ENCODE measurements at regions not wholly inside any gene's neighbourhood (a gene's known extent, or its start where the extent isn't known, plus 50 kb on each side); places are given as distances from the start of the nearest gene placed in this dataset.

- H3K27me3 Mint-ChIP-seq = peaks cover 12% of the 10 kb centered on the region
- no peaks in the 10 kb centered on the region for H3K36me3 Mint-ChIP-seq (ENCODE audit: insufficient read depth)
- peaks cover 9% of the 10 kb centered on the region for H3K9me3 Mint-ChIP-seq (ENCODE audit: low read depth)
- H3K4me3 Mint-ChIP-seq (ENCODE audit: low read depth) = no peak overlapping the region
- H3K4me1 Mint-ChIP-seq (ENCODE audit: low read depth) = peaks cover 6% of the 10 kb centered on the region
- no peak for DNase-seq (ENCODE audit: low spot score, unreplicated experiment)
- H3K27ac Mint-ChIP-seq = no peak overlapping the region
- TF ChIP-seq CTCF (IDR thresholded peaks at IDR 0.05; ENCODE audit: unreplicated experiment) = no peak
Measured at GRCh38 chrX:39577985-39578869, 519.5 kb downstream of the BCOR start.

- Mint-ChIP-seq H3K4me3 (ENCODE audit: low read depth) (no peak overlapping the region), H3K27ac (no peak overlapping the region), H3K9me3 (ENCODE audit: low read depth) (peaks cover 12% of the 10 kb centered on the region), H3K4me1 (ENCODE audit: low read depth) (peaks cover 6% of the 10 kb centered on the region), H3K27me3 (peaks cover 12% of the 10 kb centered on the region), H3K36me3 (ENCODE audit: insufficient read depth) (no peaks in the 10 kb centered on the region)
- no peak for TF ChIP-seq CTCF (IDR thresholded peaks at IDR 0.05; ENCODE audit: unreplicated experiment)
- no peak for DNase-seq (ENCODE audit: low spot score, unreplicated experiment)
Measured at GRCh38 chrX:39580043-39580442, 517.7 kb downstream of the BCOR start.

DNA sequence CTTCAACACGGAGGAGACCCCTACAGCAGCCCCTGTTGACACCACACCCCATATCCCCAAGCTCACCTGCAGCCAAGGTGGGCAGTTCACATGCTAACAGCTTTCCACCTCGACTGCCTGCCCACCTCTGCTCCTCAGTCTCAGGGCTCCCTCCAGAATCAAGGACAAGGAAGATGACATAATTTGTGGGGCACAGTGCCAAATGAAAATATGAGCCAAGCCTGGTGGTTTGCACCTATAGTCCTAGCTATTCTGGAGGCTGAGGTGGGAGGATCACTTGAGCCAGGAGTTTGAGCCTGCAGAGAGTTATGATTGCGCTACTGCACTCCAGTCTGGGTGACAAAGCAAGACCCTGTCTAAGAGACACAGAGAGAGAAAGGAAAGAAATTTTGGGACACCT, 516.3 kb downstream of the BCOR start:
- Mint-ChIP-seq H3K27me3 (peaks cover 12% of the 10 kb centered on the region), H3K4me3 (ENCODE audit: low read depth) (no peak overlapping the region), H3K4me1 (ENCODE audit: low read depth) (peaks cover 6% of the 10 kb centered on the region), H3K9me3 (ENCODE audit: low read depth) (peaks cover 12% of the 10 kb centered on the region), H3K36me3 (ENCODE audit: insufficient read depth) (no peaks in the 10 kb centered on the region), H3K27ac (no peak overlapping the region)
- TF ChIP-seq CTCF (IDR thresholded peaks at IDR 0.05; ENCODE audit: unreplicated experiment) = no peak
- DNase-seq (ENCODE audit: low spot score, unreplicated experiment) = no peak

DNA sequence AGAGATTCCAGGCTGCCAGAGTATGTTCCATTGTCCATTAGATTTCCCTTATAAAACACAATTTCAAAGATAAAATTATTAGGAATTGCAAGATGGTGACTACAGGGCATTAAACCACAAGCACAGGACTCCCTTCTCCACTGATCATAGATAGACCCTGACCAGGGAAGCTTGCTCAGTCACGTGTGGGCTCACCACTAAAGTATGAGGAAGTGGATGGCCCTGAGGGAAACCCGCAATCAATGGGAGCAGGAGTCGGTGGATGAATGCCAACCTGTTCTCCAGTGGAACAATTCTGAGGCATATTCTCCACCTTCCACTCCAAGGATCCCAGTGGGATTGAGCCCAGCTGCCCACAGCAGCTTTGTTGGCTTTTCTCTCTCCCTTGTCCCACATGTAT, 515.7 kb downstream of the BCOR start:
- H3K27me3 Mint-ChIP-seq = peaks cover 5% of the 10 kb centered on the region

GRCh38 chrX:39582976-39583375, 514.8 kb downstream of the BCOR start:
- no peak overlapping the region for H3K27ac Mint-ChIP-seq
- H3K4me1 Mint-ChIP-seq (ENCODE audit: low read depth) = no peaks in the 10 kb centered on the region
- no peaks in the 10 kb centered on the region for H3K36me3 Mint-ChIP-seq (ENCODE audit: insufficient read depth)
- peaks cover 8% of the 10 kb centered on the region for H3K9me3 Mint-ChIP-seq (ENCODE audit: low read depth)
- H3K27me3 Mint-ChIP-seq = no peaks in the 10 kb centered on the region
- H3K4me3 Mint-ChIP-seq (ENCODE audit: low read depth) = no peak overlapping the region
- no peak for DNase-seq (ENCODE audit: low spot score, unreplicated experiment)
- no peak for TF ChIP-seq CTCF (IDR thresholded peaks at IDR 0.05; ENCODE audit: unreplicated experiment)

More for the DNA sequence above, 515.7 kb downstream of the BCOR start:
- Mint-ChIP-seq H3K9me3 (ENCODE audit: low read depth) (peaks cover 12% of the 10 kb centered on the region), H3K4me1 (ENCODE audit: low read depth) (peaks cover 4% of the 10 kb centered on the region), H3K27ac (no peak overlapping the region), H3K4me3 (ENCODE audit: low read depth) (no peak overlapping the region), H3K36me3 (ENCODE audit: insufficient read depth) (no peaks in the 10 kb centered on the region)
- no peak for DNase-seq (ENCODE audit: low spot score, unreplicated experiment)
- no peak for TF ChIP-seq CTCF (IDR thresholded peaks at IDR 0.05; ENCODE audit: unreplicated experiment)
